PFSK-1 (cell line): ENCODE measurements at regions not wholly inside any gene's neighbourhood (a gene's known extent, or its start where the extent isn't known, plus 50 kb on each side); places are given as distances from the start of the nearest gene placed in this dataset.

Experiments
- POLR2AphosphoS5 ChIP-seq: IDR thresholded peaks from 2 replicates; pipeline ENCODE4 v1.6.1; 2012; ENCODE audit warnings: low read depth, mild to moderate bottlenecking, control low read depth, low read length, moderate library complexity
- TAF1 ChIP-seq: IDR thresholded peaks from 2 replicates; pipeline ENCODE4 v1.6.1; 2012; ENCODE audit warnings: low read length, control low read depth, borderline replicate concordance; ENCODE audit not compliant: insufficient read depth

DNA sequence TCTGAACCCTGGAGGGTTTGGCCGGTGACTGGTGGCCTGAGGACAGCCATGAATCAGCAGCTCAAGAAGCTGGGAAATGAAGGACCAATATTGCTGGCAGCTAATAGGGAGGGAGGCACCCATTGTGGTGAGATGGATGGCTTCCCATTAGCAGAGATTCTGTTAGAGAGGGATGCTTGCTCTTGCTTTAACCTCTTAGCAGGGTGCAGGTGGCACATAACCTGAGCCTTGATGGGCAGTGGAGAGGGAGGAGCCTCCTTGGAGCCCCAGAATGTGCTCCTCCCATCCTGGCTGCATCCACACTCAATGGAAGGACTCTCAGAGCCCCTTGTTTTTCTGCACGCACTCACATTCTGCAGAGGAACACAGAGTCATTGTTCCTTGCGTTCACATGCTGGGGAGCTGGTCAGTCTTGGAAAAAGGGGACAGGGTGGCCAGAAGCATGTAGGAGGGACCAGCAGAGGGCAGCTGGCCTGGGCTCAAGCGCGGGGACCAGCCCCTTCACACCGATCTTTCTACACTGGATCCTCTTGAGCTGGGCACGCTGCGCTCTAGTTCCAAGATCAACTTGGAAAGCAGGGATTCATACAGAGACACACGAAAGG, 161.8 kb downstream of the MED10 start:
- no peak for TF ChIP-seq POLR2AphosphoS5
- TF ChIP-seq TAF1: no peak
